Tibial nerve (tissue), 4 donors: ENCODE measurements at regions not wholly inside any gene's neighbourhood (a gene's known extent, or its start where the extent isn't known, plus 50 kb on each side); places are given as distances from the start of the nearest gene placed in this dataset.

Experiments
- EP300 ChIP-seq, 2 donors: sonication (generic); formaldehyde crosslinking; IDR thresholded peaks; one replicate each; pipeline ENCODE4 v1.6.1; 2017; ENCODE audit warnings: antibody characterized with exemption in 2 of 2, mild to moderate bottlenecking in 1 of 2
- POLR2A ChIP-seq, 2 donors: fragments of 450-650 bp; IDR thresholded peaks; one replicate each; pipeline ENCODE4 v1.6.1; 2017; ENCODE audit warnings: antibody characterized with exemption in 2 of 2, mild to moderate bottlenecking in 2 of 2, moderate library complexity in 2 of 2
- TF ChIP-seq, protein P1 (sequence below), 5 experiments: fragments of 200-600 bp in 3 of 5; fragments of 450-650 bp in 2 of 5; sonication (generic) in 3 of 5; IDR thresholded peaks; one replicate each; pipeline ENCODE4 v1.5.1; 2016 to 2019; ENCODE audit warnings: antibody characterized with exemption in 5 of 5, mild to moderate bottlenecking in 3 of 5, moderate library complexity in 2 of 5

DNA sequence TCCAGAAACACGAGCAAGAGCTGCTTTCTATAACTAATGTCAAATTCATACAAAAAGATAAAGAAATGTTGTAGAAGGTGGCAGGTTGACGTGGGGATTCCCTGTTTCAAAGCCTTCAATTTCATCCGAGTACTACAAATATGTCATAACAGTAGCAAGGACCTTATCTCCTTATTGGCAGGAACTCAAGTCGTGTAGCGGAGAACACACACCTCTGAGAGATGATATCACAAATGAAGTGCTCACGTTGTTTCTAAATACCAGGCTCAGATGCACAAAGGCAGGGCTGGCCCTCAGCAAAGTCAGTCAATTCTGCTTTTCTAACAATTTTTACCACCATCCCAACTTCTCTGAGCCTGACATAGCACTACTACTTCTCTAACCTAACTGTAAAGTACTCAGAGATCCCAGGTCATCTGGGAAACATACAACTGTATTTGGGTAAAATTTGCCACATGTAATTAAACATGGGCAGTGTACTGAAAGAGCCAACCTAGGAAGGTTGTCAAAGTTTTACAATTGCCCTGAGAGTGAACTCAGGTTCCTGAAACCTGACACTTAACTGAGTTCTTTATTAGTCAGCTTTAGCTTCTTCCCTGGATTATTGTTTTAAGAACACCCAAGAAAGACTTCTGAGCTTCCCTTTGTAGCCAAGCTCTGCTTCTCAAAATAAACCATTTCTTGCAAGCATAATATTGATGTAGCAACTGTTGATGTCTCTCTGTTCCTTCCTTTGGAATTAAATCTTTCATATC is 813.7 kb upstream of the ACVR2A start:
- TF ChIP-seq POLR2A (IDR thresholded peaks at IDR 0.05) (no peak), EP300 (IDR thresholded peaks at IDR 0.05) (no peak)
- TF ChIP-seq, protein P1, sequence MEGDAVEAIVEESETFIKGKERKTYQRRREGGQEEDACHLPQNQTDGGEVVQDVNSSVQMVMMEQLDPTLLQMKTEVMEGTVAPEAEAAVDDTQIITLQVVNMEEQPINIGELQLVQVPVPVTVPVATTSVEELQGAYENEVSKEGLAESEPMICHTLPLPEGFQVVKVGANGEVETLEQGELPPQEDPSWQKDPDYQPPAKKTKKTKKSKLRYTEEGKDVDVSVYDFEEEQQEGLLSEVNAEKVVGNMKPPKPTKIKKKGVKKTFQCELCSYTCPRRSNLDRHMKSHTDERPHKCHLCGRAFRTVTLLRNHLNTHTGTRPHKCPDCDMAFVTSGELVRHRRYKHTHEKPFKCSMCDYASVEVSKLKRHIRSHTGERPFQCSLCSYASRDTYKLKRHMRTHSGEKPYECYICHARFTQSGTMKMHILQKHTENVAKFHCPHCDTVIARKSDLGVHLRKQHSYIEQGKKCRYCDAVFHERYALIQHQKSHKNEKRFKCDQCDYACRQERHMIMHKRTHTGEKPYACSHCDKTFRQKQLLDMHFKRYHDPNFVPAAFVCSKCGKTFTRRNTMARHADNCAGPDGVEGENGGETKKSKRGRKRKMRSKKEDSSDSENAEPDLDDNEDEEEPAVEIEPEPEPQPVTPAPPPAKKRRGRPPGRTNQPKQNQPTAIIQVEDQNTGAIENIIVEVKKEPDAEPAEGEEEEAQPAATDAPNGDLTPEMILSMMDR (IDR thresholded peaks at IDR 0.05) = no peak
